ENCODE measurements at regions not wholly inside any gene's neighbourhood (a gene's known extent, or its start where the extent isn't known, plus 50 kb on each side); places are given as distances from the start of the nearest gene placed in this dataset.

- DNase-seq (ENCODE audit: low read depth in 2 of 2, low spot score in 1 of 2), result no peak
Observed at GRCh38 chr3:28799084-28799483, 450.5 kb upstream of the AZI2 start.

- no peak for DNase-seq (ENCODE audit: low read depth in 2 of 2, low spot score in 1 of 2)
Observed at GRCh38 chr3:28800203-28800602, 451.6 kb upstream of the AZI2 start.

GRCh38 chr3:28808068-28808467, 459.4 kb upstream of the AZI2 start:
- no peak for DNase-seq (ENCODE audit: low read depth in 2 of 2, low spot score in 1 of 2)

GRCh38 chr3:28816017-28816416, 464.9 kb upstream of the RBMS3 start:
- no peak for DNase-seq (ENCODE audit: low read depth in 2 of 2, low spot score in 1 of 2)

- DNase-seq (ENCODE audit: low read depth in 2 of 2, low spot score in 1 of 2), result no peak
Observed at GRCh38 chr3:28824316-28824715, 456.6 kb upstream of the RBMS3 start.

GRCh38 chr3:28826840-28827239, 454.0 kb upstream of the RBMS3 start:
- DNase-seq (ENCODE audit: low read depth in 2 of 2, low spot score in 1 of 2), result no peak

- DNase-seq (ENCODE audit: low read depth in 2 of 2, low spot score in 1 of 2), result no peak
Observed at GRCh38 chr3:28835249-28835648, 445.6 kb upstream of the RBMS3 start.

GRCh38 chr3:28835751-28836150, 445.1 kb upstream of the RBMS3 start:
- DNase-seq (ENCODE audit: low read depth in 2 of 2, low spot score in 1 of 2), result no peak

GRCh38 chr3:28836199-28836598, 444.7 kb upstream of the RBMS3 start:
- DNase-seq (ENCODE audit: low read depth in 2 of 2, low spot score in 1 of 2), result no peak

GRCh38 chr3:28840976-28841376, 439.9 kb upstream of the RBMS3 start:
- no peak for DNase-seq (ENCODE audit: low read depth in 2 of 2, low spot score in 1 of 2)

GRCh38 chr3:28841441-28841840, 439.4 kb upstream of the RBMS3 start:
- DNase-seq (ENCODE audit: low read depth in 2 of 2, low spot score in 1 of 2), result no peak

GRCh38 chr3:28844298-28845005, 436.4 kb upstream of the RBMS3 start:
- DNase-seq (ENCODE audit: low read depth in 2 of 2, low spot score in 1 of 2), result no peak

GRCh38 chr3:28845006-28845324, 435.9 kb upstream of the RBMS3 start:
- DNase-seq (ENCODE audit: low read depth in 2 of 2, low spot score in 1 of 2), result no peak

- no peak for DNase-seq (ENCODE audit: low read depth in 2 of 2, low spot score in 1 of 2)
Observed at GRCh38 chr3:28846971-28847478, 433.8 kb upstream of the RBMS3 start.

GRCh38 chr3:28847736-28848135, 433.1 kb upstream of the RBMS3 start:
- no peak for DNase-seq (ENCODE audit: low read depth in 2 of 2, low spot score in 1 of 2)

GRCh38 chr3:28850186-28850585, 430.7 kb upstream of the RBMS3 start:
- DNase-seq (ENCODE audit: low read depth in 2 of 2, low spot score in 1 of 2), result no peak

GRCh38 chr3:28853830-28854229, 427.0 kb upstream of the RBMS3 start:
- no peak for DNase-seq (ENCODE audit: low read depth in 2 of 2, low spot score in 1 of 2)

GRCh38 chr3:28856796-28857195, 424.1 kb upstream of the RBMS3 start:
- no peak for DNase-seq (ENCODE audit: low read depth in 2 of 2, low spot score in 1 of 2)

- DNase-seq (ENCODE audit: low read depth in 2 of 2, low spot score in 1 of 2), result no peak
Observed at GRCh38 chr3:28859897-28860296, 421.0 kb upstream of the RBMS3 start.

GRCh38 chr3:28860307-28860706, 420.6 kb upstream of the RBMS3 start:
- DNase-seq (ENCODE audit: low read depth in 2 of 2, low spot score in 1 of 2), result no peak

GRCh38 chr3:28863186-28863585, 417.7 kb upstream of the RBMS3 start:
- no peak for DNase-seq (ENCODE audit: low read depth in 2 of 2, low spot score in 1 of 2)

- DNase-seq (ENCODE audit: low read depth in 2 of 2, low spot score in 1 of 2), result no peak
Observed at GRCh38 chr3:28867836-28868235, 413.0 kb upstream of the RBMS3 start.

GRCh38 chr3:28868897-28869296, 412.0 kb upstream of the RBMS3 start:
- no peak for DNase-seq (ENCODE audit: low read depth in 2 of 2, low spot score in 1 of 2)

Measured in stimulated activated CD8-positive, alpha-beta memory T cell treated with anti-CD3 and anti-CD28 coated beads, Interleukin-4, amount 100 ng/mL, for 4 hours (primary cell).